Left ventricle myocardium inferior (tissue), 1 donor: ENCODE measurements at regions not wholly inside any gene's neighbourhood (a gene's known extent, or its start where the extent isn't known, plus 50 kb on each side); places are given as distances from the start of the nearest gene placed in this dataset.

ENCODE experiments used
- DNase-seq: peaks from one replicate; pipeline ENCODE4 v3.0.0-alpha.2; 2020
- H3K27ac ChIP-seq: fragments of 200-600 bp; replicated peaks from 2 replicates; pipeline ENCODE4 v1.8.0; 2021
- H3K27me3 ChIP-seq: fragments of 200-600 bp; 2 replicates; pipeline ENCODE4 v1.8.0; 2021; ENCODE audit warnings: low read depth
- H3K36me3 ChIP-seq: fragments of 200-600 bp; 2 replicates; pipeline ENCODE4 v1.8.0; 2021
- H3K4me1 ChIP-seq: fragments of 200-600 bp; 2 replicates; pipeline ENCODE4 v1.8.0; 2021
- H3K4me3 ChIP-seq: fragments of 200-600 bp; 2 replicates; pipeline ENCODE4 v1.8.0; 2021; ENCODE audit warnings: mild to moderate bottlenecking, moderate library complexity
- H3K9me3 ChIP-seq: fragments of 200-600 bp; replicated peaks from 2 replicates; pipeline ENCODE4 v1.8.0; 2021
- CTCF ChIP-seq: fragments of 200-600 bp; IDR thresholded peaks from 2 replicates; pipeline ENCODE4 v1.8.0; 2021; ENCODE audit warnings: antibody characterized with exemption, mild to moderate bottlenecking, borderline replicate concordance
- intact Hi-C: fragments of 100-400 bp; cut with micrococcal nuclease; formaldehyde crosslinking; loops from one replicate; pipeline ENCODE4 v1.11.0; 2022
- donor health status: DM: no; HTN: yes; CAD: no; lungs with severe emphysema.

GRCh38 chr17:73803964-73804435, 159.8 kb upstream of the SDK2 start:
- no peak for DNase-seq
- H3K9me3 ChIP-seq: peaks cover 14% of the 10 kb centered on the region
- no peaks in the 10 kb centered on the region for H3K36me3 ChIP-seq
- H3K27me3 ChIP-seq: peaks cover 58% of the 10 kb centered on the region
- intact Hi-C loops: no loop called here
- H3K4me1 ChIP-seq: no peaks in the 10 kb centered on the region
- TF ChIP-seq CTCF: no peak
- H3K4me3 ChIP-seq: no peak overlapping the region
- no peak overlapping the region for H3K27ac ChIP-seq

GRCh38 chr17:73806768-73807167, 162.5 kb upstream of the SDK2 start:
- peaks cover 48% of the 10 kb centered on the region for H3K27me3 ChIP-seq
- H3K27ac ChIP-seq: no peak overlapping the region
- no peaks in the 10 kb centered on the region for H3K36me3 ChIP-seq
- intact Hi-C loops: no loop called here
- TF ChIP-seq CTCF: no peak
- H3K4me3 ChIP-seq: no peak overlapping the region
- no peaks in the 10 kb centered on the region for H3K4me1 ChIP-seq
- H3K9me3 ChIP-seq: peaks cover 14% of the 10 kb centered on the region
- no peak for DNase-seq

- no peak for TF ChIP-seq CTCF
- DNase-seq: no peak
- no peak overlapping the region for H3K27ac ChIP-seq
- intact Hi-C loops: no loop called here
- H3K27me3 ChIP-seq: no peaks in the 10 kb centered on the region
- H3K4me3 ChIP-seq: no peak overlapping the region
- H3K36me3 ChIP-seq: no peaks in the 10 kb centered on the region
- H3K4me1 ChIP-seq: no peaks in the 10 kb centered on the region
- no peaks in the 10 kb centered on the region for H3K9me3 ChIP-seq
Measured at GRCh38 chr17:73813201-73813600, 169.0 kb upstream of the SDK2 start.

- intact Hi-C loops: no loop called here
- Histone ChIP-seq H3K36me3 (no peaks in the 10 kb centered on the region), H3K4me1 (no peaks in the 10 kb centered on the region), H3K4me3 (no peak overlapping the region), H3K9me3 (no peaks in the 10 kb centered on the region), H3K27ac (no peak overlapping the region), H3K27me3 (no peaks in the 10 kb centered on the region)
- no peak for DNase-seq
- no peak for TF ChIP-seq CTCF
Measured at GRCh38 chr17:73814075-73814474, 169.8 kb upstream of the SDK2 start.

- Histone ChIP-seq H3K4me1 (no peaks in the 10 kb centered on the region), H3K36me3 (no peaks in the 10 kb centered on the region), H3K27ac (no peak overlapping the region), H3K27me3 (no peaks in the 10 kb centered on the region), H3K4me3 (no peak overlapping the region), H3K9me3 (no peaks in the 10 kb centered on the region)
- no peak for TF ChIP-seq CTCF
- no peak for DNase-seq
- intact Hi-C loops: no loop called here
Measured at GRCh38 chr17:73815474-73815873, 171.2 kb upstream of the SDK2 start.
